Esophagus muscularis mucosa (tissue), 4 donors: ENCODE measurements at regions not wholly inside any gene's neighbourhood (a gene's known extent, or its start where the extent isn't known, plus 50 kb on each side); places are given as distances from the start of the nearest gene placed in this dataset.

Source experiments
- DNase-seq: peaks from one replicate; pipeline ENCODE4 v3.0.0-alpha.2; 2017; ENCODE audit errors: extremely low spot score
- H3K27ac ChIP-seq, 4 donors: fragments of 200-600 bp; sonication (generic); replicated peaks in 1 of 4; 1 replicate in 3 of 4; 2 replicates in 1 of 4; pipeline ENCODE4 v1.5.1; 2016 to 2019; ENCODE audit warnings: mild to moderate bottlenecking in 1 of 4
- H3K27me3 ChIP-seq, 4 donors: fragments of 200-600 bp; sonication (generic); one replicate each; pipeline versions ENCODE4 v1.5.1 to v1.6.0; 2016 to 2019
- H3K36me3 ChIP-seq, 4 donors: fragments of 200-600 bp; sonication (generic); one replicate each; pipeline ENCODE4 v1.5.1; 2016 to 2019
- H3K4me1 ChIP-seq, 4 donors: fragments of 200-600 bp; sonication (generic); one replicate each; pipeline ENCODE4 v1.5.1; 2016 to 2019
- H3K4me3 ChIP-seq, 4 donors: fragments of 200-600 bp; sonication (generic); 1 replicate in 2 of 4; 2 replicates in 2 of 4; pipeline ENCODE4 v1.5.1; 2016 to 2019; ENCODE audit warnings: mild to moderate bottlenecking in 4 of 4, moderate library complexity in 1 of 4
- H3K9me3 ChIP-seq, 4 donors: fragments of 200-600 bp; sonication (generic); 1 replicate in 3 of 4; 2 replicates in 1 of 4; pipeline ENCODE4 v1.5.1; 2016 to 2019
- EP300 ChIP-seq: sonication (generic); formaldehyde crosslinking; IDR thresholded peaks from one replicate; pipeline ENCODE4 v1.6.1; 2017; ENCODE audit warnings: antibody characterized with exemption
- POLR2A ChIP-seq: fragments of 450-650 bp; IDR thresholded peaks from one replicate; pipeline ENCODE4 v1.6.1; 2017; ENCODE audit warnings: antibody characterized with exemption, moderate library complexity, mild to moderate bottlenecking, low read depth
- POLR2AphosphoS5 ChIP-seq, 2 donors: sonication (generic); formaldehyde crosslinking; IDR thresholded peaks; one replicate each; pipeline ENCODE4 v1.6.1; 2017; ENCODE audit warnings: antibody characterized with exemption in 2 of 2
- WGBS: methylation state at CpG from one replicate; pipeline ENCODE4 v1.1.5; 2018; 5-methylcytosine and 5-hydroxymethylcytosine counted together
- intact Hi-C: fragments of 100-400 bp; cut with DNase I; formaldehyde crosslinking; loops from one replicate; pipeline ENCODE4 v1.15.1; 2023
- TF ChIP-seq, protein P1 (sequence below), 3 experiments: fragments of 200-600 bp in 2 of 3; fragments of 450-650 bp in 1 of 3; sonication (generic) in 2 of 3; IDR thresholded peaks; one replicate each; pipeline ENCODE4 v1.5.1; 2017 to 2019; ENCODE audit warnings: antibody characterized with exemption in 3 of 3, mild to moderate bottlenecking in 2 of 3, moderate library complexity in 1 of 3

DNA sequence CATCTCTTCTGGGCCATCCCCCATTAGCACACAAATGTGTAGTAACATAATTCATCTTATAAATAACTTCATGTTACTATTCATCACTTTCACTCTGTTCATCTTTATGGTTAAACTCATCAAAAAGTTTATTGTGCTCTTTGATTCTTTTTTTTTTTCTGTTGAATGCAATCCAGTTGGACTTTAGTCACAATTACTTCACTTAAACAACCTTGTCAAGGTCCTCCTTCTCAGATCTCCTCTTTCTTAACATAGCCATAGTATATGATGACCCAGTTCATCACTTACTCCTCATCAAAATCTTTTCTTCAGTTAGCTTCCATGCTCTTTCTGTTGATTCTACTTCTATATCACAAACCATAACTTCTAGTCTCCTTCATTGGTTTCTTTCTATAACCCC lies 80.2 kb upstream of the ZC3H15 start:
- TF ChIP-seq, protein P1, sequence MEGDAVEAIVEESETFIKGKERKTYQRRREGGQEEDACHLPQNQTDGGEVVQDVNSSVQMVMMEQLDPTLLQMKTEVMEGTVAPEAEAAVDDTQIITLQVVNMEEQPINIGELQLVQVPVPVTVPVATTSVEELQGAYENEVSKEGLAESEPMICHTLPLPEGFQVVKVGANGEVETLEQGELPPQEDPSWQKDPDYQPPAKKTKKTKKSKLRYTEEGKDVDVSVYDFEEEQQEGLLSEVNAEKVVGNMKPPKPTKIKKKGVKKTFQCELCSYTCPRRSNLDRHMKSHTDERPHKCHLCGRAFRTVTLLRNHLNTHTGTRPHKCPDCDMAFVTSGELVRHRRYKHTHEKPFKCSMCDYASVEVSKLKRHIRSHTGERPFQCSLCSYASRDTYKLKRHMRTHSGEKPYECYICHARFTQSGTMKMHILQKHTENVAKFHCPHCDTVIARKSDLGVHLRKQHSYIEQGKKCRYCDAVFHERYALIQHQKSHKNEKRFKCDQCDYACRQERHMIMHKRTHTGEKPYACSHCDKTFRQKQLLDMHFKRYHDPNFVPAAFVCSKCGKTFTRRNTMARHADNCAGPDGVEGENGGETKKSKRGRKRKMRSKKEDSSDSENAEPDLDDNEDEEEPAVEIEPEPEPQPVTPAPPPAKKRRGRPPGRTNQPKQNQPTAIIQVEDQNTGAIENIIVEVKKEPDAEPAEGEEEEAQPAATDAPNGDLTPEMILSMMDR (IDR thresholded peaks at IDR 0.05), result no peak
- TF ChIP-seq EP300, result no peak
- Histone ChIP-seq H3K4me1 (no peaks in the 10 kb centered on the region), H3K36me3 (no peaks in the 10 kb centered on the region), H3K27me3 (no peaks in the 10 kb centered on the region), H3K27ac (no peak overlapping the region), H3K4me3 (no peak overlapping the region), H3K9me3 (no peaks in the 10 kb centered on the region)
- intact Hi-C loops, result no loop called here
- no peak for DNase-seq

DNA sequence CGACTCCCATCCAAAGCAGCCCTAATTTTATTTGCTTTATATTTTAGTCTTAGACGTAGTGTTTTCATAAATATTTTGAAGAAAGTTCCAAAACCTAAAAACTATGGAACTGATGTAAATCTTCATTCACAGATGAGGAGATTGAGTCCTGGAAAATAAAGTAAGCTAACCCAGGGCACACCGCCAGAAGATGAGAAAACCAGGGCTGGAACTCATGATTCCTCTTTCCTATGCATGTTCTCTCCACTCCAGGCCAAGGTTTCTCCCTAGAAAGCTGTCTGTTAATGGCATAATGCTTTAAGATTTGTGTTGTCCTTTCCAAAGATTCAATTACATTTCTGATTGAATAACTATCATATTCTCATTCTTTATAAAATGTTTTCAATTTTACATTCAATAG lies 78.4 kb upstream of the ZC3H15 start:
- no peaks in the 10 kb centered on the region for H3K4me1 ChIP-seq
- H3K4me3 ChIP-seq, result no peak overlapping the region
- 93% methylated on average over 3 of the region's 3 CpGs for WGBS
- no peaks in the 10 kb centered on the region for H3K9me3 ChIP-seq
- intact Hi-C loops, result no loop called here
- no peak for DNase-seq
- no peaks in the 10 kb centered on the region for H3K36me3 ChIP-seq
- no peaks in the 10 kb centered on the region for H3K27me3 ChIP-seq
- TF ChIP-seq POLR2A (no peak), POLR2AphosphoS5 (IDR thresholded peaks at IDR 0.05) (no peak), EP300 (no peak)
- TF ChIP-seq, protein P1 (IDR thresholded peaks at IDR 0.05), result no peak
- H3K27ac ChIP-seq, result no peak overlapping the region

- H3K27ac ChIP-seq, result no peak overlapping the region
- H3K4me3 ChIP-seq, result no peak overlapping the region
- no peaks in the 10 kb centered on the region for H3K9me3 ChIP-seq
- 100% methylated on average over 2 of the region's 2 CpGs for WGBS
- intact Hi-C loops, result no loop called here
- no peaks in the 10 kb centered on the region for H3K27me3 ChIP-seq
- no peaks in the 10 kb centered on the region for H3K4me1 ChIP-seq
- TF ChIP-seq EP300 (no peak), POLR2A (no peak), POLR2AphosphoS5 (IDR thresholded peaks at IDR 0.05) (no peak)
- TF ChIP-seq, protein P1 (IDR thresholded peaks at IDR 0.05), result no peak
- DNase-seq, result no peak
- H3K36me3 ChIP-seq, result no peaks in the 10 kb centered on the region
Measured at GRCh38 chr2:186410802-186411201, 75.3 kb upstream of the ZC3H15 start.

GRCh38 chr2:186422226-186422625 lies 63.8 kb upstream of the ZC3H15 start:
- intact Hi-C loops, result no loop called here
- no peak for DNase-seq

DNA sequence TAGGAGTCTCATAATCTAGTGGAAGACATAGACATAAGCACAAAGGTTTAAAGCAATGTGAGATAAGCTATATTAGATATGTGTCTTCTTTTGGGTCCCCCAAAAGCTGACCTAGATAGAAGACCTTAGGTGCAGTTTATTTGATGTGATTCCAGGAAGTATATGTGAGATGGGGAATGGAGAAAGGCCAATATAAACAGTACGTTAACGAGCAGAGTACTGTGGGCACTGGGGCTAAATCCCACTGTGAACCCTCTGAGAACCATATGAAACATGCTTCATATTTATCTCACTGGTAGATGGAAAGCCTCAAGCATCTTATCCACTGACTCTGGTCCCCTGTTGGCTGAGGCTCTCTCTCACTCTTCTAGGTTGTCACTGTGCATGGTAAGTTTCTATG lies 62.6 kb upstream of the ZC3H15 start:
- H3K4me1 ChIP-seq, result peaks cover 7 to 12% (median 11%) of the 10 kb centered on the region in 4 donors
- no peak overlapping the region for H3K27ac ChIP-seq
- WGBS, result 72% methylated on average over 2 of the region's 2 CpGs
- no peak overlapping the region for H3K4me3 ChIP-seq
- H3K27me3 ChIP-seq, result no peaks in the 10 kb centered on the region
- H3K9me3 ChIP-seq, result no peaks in the 10 kb centered on the region
- DNase-seq, result no peak
- no peaks in the 10 kb centered on the region for H3K36me3 ChIP-seq
- intact Hi-C loops, result no loop called here
- TF ChIP-seq POLR2AphosphoS5 (IDR thresholded peaks at IDR 0.05), result no peak
- TF ChIP-seq POLR2A, result no peak
- TF ChIP-seq EP300, result no peak
- TF ChIP-seq, protein P1 (IDR thresholded peaks at IDR 0.05), result no peak

More at GRCh38 chr2:186422226-186422625, 63.8 kb upstream of the ZC3H15 start:
- Histone ChIP-seq H3K4me3 (no peak overlapping the region), H3K27ac (no peak overlapping the region), H3K9me3 (no peaks in the 10 kb centered on the region), H3K4me1 (peaks cover 7 to 12% (median 11%) of the 10 kb centered on the region in 4 donors), H3K36me3 (no peaks in the 10 kb centered on the region), H3K27me3 (no peaks in the 10 kb centered on the region)
- WGBS, result 30% methylated on average over 3 of the region's 3 CpGs
- TF ChIP-seq POLR2AphosphoS5 (IDR thresholded peaks at IDR 0.05), result peak; percentile 25 to 49
- TF ChIP-seq EP300, result no peak
- TF ChIP-seq, protein P1 (IDR thresholded peaks at IDR 0.05), result no peak
- TF ChIP-seq POLR2A, result no peak
